ENCODE measurements at regions not wholly inside any gene's neighbourhood (a gene's known extent, or its start where the extent isn't known, plus 50 kb on each side); places are given as distances from the start of the nearest gene placed in this dataset.

DNA sequence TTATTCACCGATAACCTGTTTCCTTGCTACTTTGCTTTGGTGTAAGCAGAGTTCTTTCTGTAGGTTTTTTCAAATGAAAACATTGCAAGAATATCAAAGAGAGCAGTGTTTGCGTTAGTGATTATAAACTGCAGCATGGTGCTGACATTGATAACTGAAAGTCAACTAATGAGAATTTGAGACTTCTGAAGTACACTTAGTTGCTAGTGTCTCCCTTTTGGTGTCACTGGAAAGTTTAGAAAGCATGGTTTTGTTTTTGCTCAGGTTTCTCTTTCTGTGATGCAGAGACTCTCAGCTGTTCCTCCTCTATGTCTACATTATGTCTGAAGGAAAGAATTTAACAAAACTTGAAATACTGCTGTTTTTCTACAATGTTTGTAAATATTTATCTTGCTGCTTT is 80.2 kb upstream of the ZNF169 start:
- Histone ChIP-seq H3K27ac (ENCODE audit: extremely low read depth, low read depth, low read length) (no peak overlapping the region), H3K36me3 (ENCODE audit: control insufficient read depth in 2 of 2, insufficient read depth in 1 of 2, low read length in 2 of 2) (peaks cover 7 to 42% of the 10 kb centered on the region in 2 experiments; a peak in 2 of 3 replicates), H3K4me1 (ENCODE audit: control insufficient read depth, insufficient read depth, low read length) (no peaks in the 10 kb centered on the region; the same call in 1 of the 2 replicates), H3K9me3 (ENCODE audit: control insufficient read depth, insufficient read depth, low read depth, low read length) (no peaks in the 10 kb centered on the region), H3K4me3 (ENCODE audit: low read depth, low read length) (no peak overlapping the region)
- ChIA-PET POLR2A (interaction anchor here (0.6 kb wide), 1 partner anchor 13 kb away, joined by 3 read pairs; no protein-coding TSS in a partner anchor), CTCF (interaction anchor here (0.6 kb wide), 1 partner anchor 837 kb away, joined by 6 read pairs; no protein-coding TSS in a partner anchor)
- TF ChIP-seq MYNN (tag by site-specific recombination; IDR thresholded peaks at IDR 0.05; ENCODE audit: borderline replicate concordance) (no peak), ZFP41 (tag by site-specific recombination; IDR thresholded peaks at IDR 0.05; ENCODE audit: borderline replicate concordance) (no peak), ZNF501 (tag by site-specific recombination; IDR thresholded peaks at IDR 0.05) (no peak), ZBTB7A (tag by site-specific recombination; IDR thresholded peaks at IDR 0.05; ENCODE audit: low read depth) (no peak), ZNF596 (tag by site-specific recombination; IDR thresholded peaks at IDR 0.05) (no peak), ZNF664 (tag by site-specific recombination; IDR thresholded peaks at IDR 0.05) (no peak), SCRT1 (tag by site-specific recombination; IDR thresholded peaks at IDR 0.05; ENCODE audit: borderline replicate concordance) (no peak), ZBTB21 (tag by site-specific recombination; IDR thresholded peaks at IDR 0.05) (no peak), ZNF776 (tag by site-specific recombination; IDR thresholded peaks at IDR 0.05; ENCODE audit: borderline replicate concordance) (no peak), ZNF202 (tag by site-specific recombination; IDR thresholded peaks at IDR 0.05; ENCODE audit: borderline replicate concordance) (no peak), ZNF510 (tag by site-specific recombination; IDR thresholded peaks at IDR 0.05; ENCODE audit: insufficient replicate concordance) (no peak), ZNF121 (tag by site-specific recombination; IDR thresholded peaks at IDR 0.05) (no peak), HOXC10 (CRISPR knock-in tag; IDR thresholded peaks at IDR 0.05) (no peak), ZNF366 (tag by site-specific recombination; conservative IDR thresholded peaks at IDR 0.05) (no peak)
- TF ChIP-seq, protein P1, sequence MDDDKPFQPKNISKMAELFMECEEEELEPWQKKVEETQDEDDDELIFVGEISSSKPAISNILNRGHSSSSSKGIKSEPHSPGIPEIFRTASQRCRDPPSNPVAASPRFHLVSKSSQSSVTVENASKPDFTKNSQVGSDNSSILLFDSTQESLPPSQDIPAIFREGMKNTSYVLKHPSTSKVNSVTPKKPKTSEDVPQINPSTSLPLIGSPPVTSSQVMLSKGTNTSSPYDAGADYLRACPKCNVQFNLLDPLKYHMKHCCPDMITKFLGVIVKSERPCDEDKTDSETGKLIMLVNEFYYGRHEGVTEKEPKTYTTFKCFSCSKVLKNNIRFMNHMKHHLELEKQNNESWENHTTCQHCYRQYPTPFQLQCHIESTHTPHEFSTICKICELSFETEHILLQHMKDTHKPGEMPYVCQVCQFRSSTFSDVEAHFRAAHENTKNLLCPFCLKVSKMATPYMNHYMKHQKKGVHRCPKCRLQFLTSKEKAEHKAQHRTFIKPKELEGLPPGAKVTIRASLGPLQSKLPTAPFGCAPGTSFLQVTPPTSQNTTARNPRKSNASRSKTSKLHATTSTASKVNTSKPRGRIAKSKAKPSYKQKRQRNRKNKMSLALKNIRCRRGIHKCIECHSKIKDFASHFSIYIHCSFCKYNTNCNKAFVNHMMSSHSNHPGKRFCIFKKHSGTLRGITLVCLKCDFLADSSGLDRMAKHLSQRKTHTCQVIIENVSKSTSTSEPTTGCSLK (tag by site-specific recombination; IDR thresholded peaks at IDR 0.05) = no peak

DNA sequence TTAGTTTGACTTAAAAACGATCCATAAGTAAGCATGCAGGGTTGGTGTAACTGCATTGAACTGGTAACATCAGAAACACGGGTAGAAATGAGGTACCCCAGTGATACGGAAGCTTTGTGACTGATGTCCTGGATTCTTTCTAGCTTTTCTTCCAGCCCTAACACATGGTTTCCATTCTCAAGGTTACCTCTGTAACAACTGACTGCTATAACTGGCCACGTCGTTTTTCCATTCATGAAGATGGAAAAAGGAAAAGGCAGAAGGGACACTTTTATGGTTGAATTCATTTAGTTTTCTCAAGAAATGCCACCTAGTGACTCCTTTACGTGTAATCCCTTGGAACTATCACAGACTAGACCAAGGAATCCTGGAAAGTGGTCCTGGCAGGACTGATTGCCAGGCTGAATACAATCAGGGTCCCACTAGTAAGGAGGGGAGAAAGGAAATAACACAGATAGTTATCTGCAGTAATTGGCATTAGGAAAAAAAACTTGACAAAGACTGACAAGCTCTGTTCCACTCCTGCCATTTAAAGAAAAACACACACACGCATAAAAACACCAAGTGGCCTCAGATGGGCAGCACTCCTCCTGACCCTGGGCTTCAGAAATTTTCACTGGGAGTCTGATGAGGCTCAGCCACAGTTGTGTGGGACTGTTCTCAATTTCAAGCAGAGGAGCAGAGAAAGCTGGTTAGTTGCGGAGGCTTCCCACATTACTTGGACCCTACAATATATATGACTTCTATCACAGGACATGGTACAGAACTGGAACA is 77.5 kb upstream of the ZNF169 start:
- POLR2A ChIA-PET = interaction anchor here (0.8 to 2.2 kb wide), 3 partner anchors 10 to 15 kb away, joined by 3 to 8 read pairs (median 6); no protein-coding TSS in a partner anchor
- TF ChIP-seq ZNF426 (tag by site-specific recombination; IDR thresholded peaks at IDR 0.05) (no peak), ZNF776 (tag by site-specific recombination; IDR thresholded peaks at IDR 0.05; ENCODE audit: borderline replicate concordance) (no peak), TRIM28 (IDR thresholded peaks at IDR 0.05; ENCODE audit: borderline replicate concordance, low read length) (0 out of 2 replicates have a peak, but pooled peaks have one; percentile 22), ZNF600 (tag by site-specific recombination; IDR thresholded peaks at IDR 0.05) (peak; percentile 15; the same call in 1 of the 2 replicates), ZNF221 (tag by site-specific recombination; IDR thresholded peaks at IDR 0.05; ENCODE audit: borderline replicate concordance) (no peak), PRDM1 (tag by site-specific recombination; IDR thresholded peaks at IDR 0.05) (no peak)
- TF ChIP-seq, protein P2, sequence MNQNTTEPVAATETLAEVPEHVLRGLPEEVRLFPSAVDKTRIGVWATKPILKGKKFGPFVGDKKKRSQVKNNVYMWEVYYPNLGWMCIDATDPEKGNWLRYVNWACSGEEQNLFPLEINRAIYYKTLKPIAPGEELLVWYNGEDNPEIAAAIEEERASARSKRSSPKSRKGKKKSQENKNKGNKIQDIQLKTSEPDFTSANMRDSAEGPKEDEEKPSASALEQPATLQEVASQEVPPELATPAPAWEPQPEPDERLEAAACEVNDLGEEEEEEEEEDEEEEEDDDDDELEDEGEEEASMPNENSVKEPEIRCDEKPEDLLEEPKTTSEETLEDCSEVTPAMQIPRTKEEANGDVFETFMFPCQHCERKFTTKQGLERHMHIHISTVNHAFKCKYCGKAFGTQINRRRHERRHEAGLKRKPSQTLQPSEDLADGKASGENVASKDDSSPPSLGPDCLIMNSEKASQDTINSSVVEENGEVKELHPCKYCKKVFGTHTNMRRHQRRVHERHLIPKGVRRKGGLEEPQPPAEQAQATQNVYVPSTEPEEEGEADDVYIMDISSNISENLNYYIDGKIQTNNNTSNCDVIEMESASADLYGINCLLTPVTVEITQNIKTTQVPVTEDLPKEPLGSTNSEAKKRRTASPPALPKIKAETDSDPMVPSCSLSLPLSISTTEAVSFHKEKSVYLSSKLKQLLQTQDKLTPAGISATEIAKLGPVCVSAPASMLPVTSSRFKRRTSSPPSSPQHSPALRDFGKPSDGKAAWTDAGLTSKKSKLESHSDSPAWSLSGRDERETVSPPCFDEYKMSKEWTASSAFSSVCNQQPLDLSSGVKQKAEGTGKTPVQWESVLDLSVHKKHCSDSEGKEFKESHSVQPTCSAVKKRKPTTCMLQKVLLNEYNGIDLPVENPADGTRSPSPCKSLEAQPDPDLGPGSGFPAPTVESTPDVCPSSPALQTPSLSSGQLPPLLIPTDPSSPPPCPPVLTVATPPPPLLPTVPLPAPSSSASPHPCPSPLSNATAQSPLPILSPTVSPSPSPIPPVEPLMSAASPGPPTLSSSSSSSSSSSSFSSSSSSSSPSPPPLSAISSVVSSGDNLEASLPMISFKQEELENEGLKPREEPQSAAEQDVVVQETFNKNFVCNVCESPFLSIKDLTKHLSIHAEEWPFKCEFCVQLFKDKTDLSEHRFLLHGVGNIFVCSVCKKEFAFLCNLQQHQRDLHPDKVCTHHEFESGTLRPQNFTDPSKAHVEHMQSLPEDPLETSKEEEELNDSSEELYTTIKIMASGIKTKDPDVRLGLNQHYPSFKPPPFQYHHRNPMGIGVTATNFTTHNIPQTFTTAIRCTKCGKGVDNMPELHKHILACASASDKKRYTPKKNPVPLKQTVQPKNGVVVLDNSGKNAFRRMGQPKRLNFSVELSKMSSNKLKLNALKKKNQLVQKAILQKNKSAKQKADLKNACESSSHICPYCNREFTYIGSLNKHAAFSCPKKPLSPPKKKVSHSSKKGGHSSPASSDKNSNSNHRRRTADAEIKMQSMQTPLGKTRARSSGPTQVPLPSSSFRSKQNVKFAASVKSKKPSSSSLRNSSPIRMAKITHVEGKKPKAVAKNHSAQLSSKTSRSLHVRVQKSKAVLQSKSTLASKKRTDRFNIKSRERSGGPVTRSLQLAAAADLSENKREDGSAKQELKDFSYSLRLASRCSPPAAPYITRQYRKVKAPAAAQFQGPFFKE (tag by site-specific recombination; IDR thresholded peaks at IDR 0.05; ENCODE audit: borderline replicate concordance) = no peak
- H3K27ac ChIP-seq (ENCODE audit: extremely low read depth, low read depth, low read length) = no peak overlapping the region
- CTCF ChIA-PET = interaction anchor here (0.6 to 0.9 kb wide), 3 partner anchors 13 to 167 kb away, joined by 3 read pairs; no protein-coding TSS in a partner anchor
- H3K9me3 ChIP-seq (ENCODE audit: control insufficient read depth, insufficient read depth, low read depth, low read length) = no peaks in the 10 kb centered on the region
- H3K36me3 ChIP-seq (ENCODE audit: control insufficient read depth in 2 of 2, insufficient read depth in 1 of 2, low read length in 2 of 2) = peaks cover 3 to 20% of the 10 kb centered on the region in 2 experiments; a peak in 2 of 3 replicates
- H3K4me3 ChIP-seq (ENCODE audit: low read depth, low read length) = no peak overlapping the region
- no peaks in the 10 kb centered on the region for H3K4me1 ChIP-seq (ENCODE audit: control insufficient read depth, insufficient read depth, low read length)

Data from HEK293 (cell line).